ENCODE measurements at regions not wholly inside any gene's neighbourhood (a gene's known extent, or its start where the extent isn't known, plus 50 kb on each side); places are given as distances from the start of the nearest gene placed in this dataset.
"Not testable (repeated sequence)": the region's sequence is repeated elsewhere in the genome, so short reads cannot be mapped to it uniquely, and the experiment has no call there.

- FAIRE-seq; DNase-seq (ENCODE audit: low spot score): not testable (repeated sequence)
These were observed 368.7 kb downstream of the BCL2L11 start for GRCh38 chr2:111489460-111489859.

GRCh38 chr2:111491181-111491580 lies 370.5 kb downstream of the BCL2L11 start:
- not testable (repeated sequence) for FAIRE-seq; DNase-seq (ENCODE audit: low spot score)

GRCh38 chr2:111491614-111492013 lies 370.9 kb downstream of the BCL2L11 start:
- DNase-seq (ENCODE audit: low spot score); FAIRE-seq: not testable (repeated sequence)

- DNase-seq (ENCODE audit: low spot score); FAIRE-seq: not testable (repeated sequence)
These were observed 372.4 kb downstream of the BCL2L11 start for GRCh38 chr2:111492995-111493719.

- DNase-seq (ENCODE audit: low spot score); FAIRE-seq: not testable (repeated sequence)
These were observed 373.0 kb downstream of the BCL2L11 start for GRCh38 chr2:111493720-111494078.

GRCh38 chr2:111494288-111494980 lies 373.7 kb downstream of the BCL2L11 start:
- not testable (repeated sequence) for FAIRE-seq; DNase-seq (ENCODE audit: low spot score)

- FAIRE-seq; DNase-seq (ENCODE audit: low spot score): not testable (repeated sequence)
These were observed 374.2 kb downstream of the BCL2L11 start for GRCh38 chr2:111494981-111495315.

- FAIRE-seq; DNase-seq (ENCODE audit: low spot score): not testable (repeated sequence)
These were observed 374.9 kb downstream of the BCL2L11 start for GRCh38 chr2:111495636-111496035.

GRCh38 chr2:111496176-111496575 lies 375.5 kb downstream of the BCL2L11 start:
- DNase-seq (ENCODE audit: low spot score); FAIRE-seq: not testable (repeated sequence)

- not testable (repeated sequence) for DNase-seq (ENCODE audit: low spot score); FAIRE-seq
These were observed 376.1 kb downstream of the BCL2L11 start for GRCh38 chr2:111496860-111497259.

- not testable (repeated sequence) for DNase-seq (ENCODE audit: low spot score); FAIRE-seq
These were observed 376.6 kb downstream of the BCL2L11 start for GRCh38 chr2:111497270-111497669.

- not testable (repeated sequence) for DNase-seq (ENCODE audit: low spot score)
- FAIRE-seq: peak; percentile 74
These were observed 379.9 kb downstream of the BCL2L11 start for GRCh38 chr2:111500536-111501062.

- DNase-seq (ENCODE audit: low spot score); FAIRE-seq: not testable (repeated sequence)
These were observed 380.0 kb downstream of the ANAPC1 start for GRCh38 chr2:111503844-111504570.

GRCh38 chr2:111504571-111504942 lies 379.4 kb downstream of the ANAPC1 start:
- DNase-seq (ENCODE audit: low spot score); FAIRE-seq: not testable (repeated sequence)

- not testable (repeated sequence) for DNase-seq (ENCODE audit: low spot score); FAIRE-seq
These were observed 378.7 kb downstream of the ANAPC1 start for GRCh38 chr2:111505267-111505666.

- not testable (repeated sequence) for FAIRE-seq; DNase-seq (ENCODE audit: low spot score)
These were observed 377.1 kb downstream of the ANAPC1 start for GRCh38 chr2:111506936-111507335.

GRCh38 chr2:111509225-111509869 lies 374.6 kb downstream of the ANAPC1 start:
- DNase-seq (ENCODE audit: low spot score); FAIRE-seq: not testable (repeated sequence)

- not testable (repeated sequence) for DNase-seq (ENCODE audit: low spot score); FAIRE-seq
These were observed 373.6 kb downstream of the ANAPC1 start for GRCh38 chr2:111510384-111510783.

- not testable (repeated sequence) for DNase-seq (ENCODE audit: low spot score); FAIRE-seq
These were observed 372.9 kb downstream of the ANAPC1 start for GRCh38 chr2:111511062-111511461.

- DNase-seq (ENCODE audit: low spot score); FAIRE-seq: not testable (repeated sequence)
These were observed 371.6 kb downstream of the ANAPC1 start for GRCh38 chr2:111512378-111512777.

GRCh38 chr2:111514138-111514537 lies 369.9 kb downstream of the ANAPC1 start:
- DNase-seq (ENCODE audit: low spot score); FAIRE-seq: not testable (repeated sequence)
